Transverse colon (tissue), 4 donors: ENCODE measurements at regions not wholly inside any gene's neighbourhood (a gene's known extent, or its start where the extent isn't known, plus 50 kb on each side); places are given as distances from the start of the nearest gene placed in this dataset.
"Not testable (repeated sequence)": the region's sequence is repeated elsewhere in the genome, so short reads cannot be mapped to it uniquely, and the experiment has no call there.

Source experiments
- DNase-seq: peaks from one replicate; pipeline ENCODE4 v3.0.0-alpha.2; 2019
- H3K27ac ChIP-seq, 4 donors: fragments of 200-600 bp; sonication (generic); 2 replicates each; pipeline ENCODE4 v1.5.1; 2016 to 2018; ENCODE audit warnings: inconsistent platforms in 4 of 4
- H3K27me3 ChIP-seq: fragments of 200-600 bp; sonication (generic); 2 replicates; pipeline ENCODE4 v1.5.1; 2017; ENCODE audit warnings: inconsistent platforms
- H3K36me3 ChIP-seq, 4 donors: fragments of 200-600 bp; sonication (generic); 2 replicates each; pipeline ENCODE4 v1.5.1; 2017 to 2019; ENCODE audit warnings: inconsistent platforms in 4 of 4
- H3K4me1 ChIP-seq, 4 donors: fragments of 200-600 bp; sonication (generic); 2 replicates each; pipeline ENCODE4 v1.5.1; 2017 to 2020; ENCODE audit warnings: inconsistent platforms in 4 of 4
- H3K4me3 ChIP-seq, 4 donors: fragments of 200-600 bp; sonication (generic); 1 replicate in 1 of 4; 2 replicates in 3 of 4; pipeline versions ENCODE4 v1.5.1 to v1.6.1; 2017 to 2019; ENCODE audit warnings: inconsistent platforms in 4 of 4
- H3K9me3 ChIP-seq, 2 donors: fragments of 200-600 bp; sonication (generic); 2 replicates each; pipeline ENCODE4 v1.5.1; 2017 to 2019; ENCODE audit warnings: inconsistent platforms in 2 of 2
- POLR2A ChIP-seq: fragments of 450-650 bp; IDR thresholded peaks from one replicate; pipeline ENCODE4 v1.6.1; 2016; ENCODE audit warnings: antibody characterized with exemption, mild to moderate bottlenecking, moderate library complexity
- POLR2AphosphoS5 ChIP-seq, 3 donors: sonication (generic); formaldehyde crosslinking; IDR thresholded peaks; one replicate each; pipeline ENCODE4 v1.6.1; 2016; ENCODE audit warnings: antibody characterized with exemption in 3 of 3
- WGBS, 2 donors: methylation state at CpG; one replicate each; pipeline ENCODE4 v1.1.5; 2018; ENCODE audit warnings: low coverage in 1 of 2; 5-methylcytosine and 5-hydroxymethylcytosine counted together
- in situ Hi-C, 4 donors: fragments of 200-750 bp; cut with MboI; loops; one replicate each; pipeline versions ENCODE4 v1.15.0 to v1.15.1; 2017; ENCODE audit warnings: low sequenced_read_pairs in 3 of 4, low pct_ligation_motif_present in 1 of 4, low pct_unique_long_range_greater_than_20kb in 1 of 4
- intact Hi-C: fragments of 100-400 bp; cut with DNase I; formaldehyde crosslinking; loops from one replicate; pipeline ENCODE4 v1.15.1; 2023; ENCODE audit warnings: low total_unique reads

DNA sequence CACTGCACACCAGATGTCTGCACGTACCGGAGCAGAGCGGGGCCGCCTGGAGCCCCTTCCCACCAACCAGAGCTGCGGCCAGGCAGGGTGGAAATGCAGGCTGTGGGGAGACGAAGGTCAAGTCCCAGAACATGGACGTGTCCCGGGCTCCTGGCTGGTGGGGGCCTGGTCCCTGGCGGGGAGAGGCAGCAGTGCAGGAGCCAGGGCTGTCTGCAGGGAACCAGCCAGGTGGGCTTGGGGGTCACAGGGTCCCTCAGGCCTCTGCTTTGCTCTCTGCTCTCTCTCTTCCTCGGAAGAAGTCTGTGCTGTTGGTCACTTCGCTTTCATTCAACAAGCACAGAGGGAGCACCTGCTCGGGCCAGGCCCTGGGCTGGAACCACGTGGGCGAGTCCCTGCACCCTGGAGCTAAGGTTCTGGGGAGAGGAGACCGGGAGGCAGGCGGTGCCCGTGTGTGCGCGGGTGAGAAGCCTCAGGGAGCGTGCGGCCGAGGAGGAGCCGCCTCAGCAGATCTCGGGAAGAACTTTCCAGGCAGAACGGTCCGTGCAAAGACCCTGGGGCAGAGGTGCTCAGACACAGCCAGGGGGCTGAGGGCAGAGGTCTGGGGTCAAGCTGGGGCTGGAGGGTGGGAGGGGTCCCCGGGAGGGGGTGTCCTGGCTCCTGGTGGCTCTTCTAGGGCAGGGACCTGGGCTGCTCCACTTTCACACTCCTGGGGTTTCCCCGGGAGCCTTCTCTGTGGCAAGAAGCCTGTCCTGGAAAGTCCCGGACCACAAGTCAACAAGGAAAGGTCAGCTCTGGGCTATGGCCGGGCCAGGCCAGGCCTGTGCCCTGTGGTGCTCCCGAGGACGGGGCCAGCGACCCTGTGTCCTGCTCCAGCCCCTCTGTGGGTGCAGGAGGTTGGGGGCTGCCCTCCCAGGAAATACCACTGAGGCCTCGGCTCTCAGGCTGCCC, 5431.0 kb upstream of the TPTE start:
- in situ Hi-C loops, H3K4me3 ChIP-seq, H3K27me3 ChIP-seq, DNase-seq, H3K36me3 ChIP-seq, intact Hi-C loops, H3K9me3 ChIP-seq, H3K4me1 ChIP-seq: not testable (repeated sequence)
- WGBS, 2 donors, result 81% methylated on average over 11 of the region's 34 CpGs; no CpG with 5 or more reads in 1 of the 2 donors
- H3K27ac ChIP-seq, result peak overlapping the region in 1 of 4 donors; percentile 25

GRCh38 chr21:5091274-5091673, 5430.1 kb upstream of the TPTE start:
- H3K9me3 ChIP-seq, H3K36me3 ChIP-seq, intact Hi-C loops, H3K4me1 ChIP-seq, H3K4me3 ChIP-seq, H3K27ac ChIP-seq, in situ Hi-C loops, H3K27me3 ChIP-seq, DNase-seq: not testable (repeated sequence)
- no CpG with 5 or more reads among the region's 11 CpGs for WGBS, 2 donors

- H3K27ac ChIP-seq, H3K4me3 ChIP-seq, H3K27me3 ChIP-seq, intact Hi-C loops, H3K36me3 ChIP-seq, H3K4me1 ChIP-seq, DNase-seq, in situ Hi-C loops, H3K9me3 ChIP-seq: not testable (repeated sequence)
- 80% methylated on average over 2 of the region's 15 CpGs; no CpG with 5 or more reads in 1 of the 2 donors for WGBS, 2 donors
Observed at GRCh38 chr21:5095628-5096027, 5425.8 kb upstream of the TPTE start.

- H3K36me3 ChIP-seq, H3K4me3 ChIP-seq, H3K4me1 ChIP-seq, intact Hi-C loops, H3K27ac ChIP-seq, H3K9me3 ChIP-seq, H3K27me3 ChIP-seq, in situ Hi-C loops, DNase-seq: not testable (repeated sequence)
- 100% methylated on average over 1 of the region's 25 CpGs; no CpG with 5 or more reads in 1 of the 2 donors for WGBS, 2 donors
Observed at GRCh38 chr21:5098010-5098743, 5423.2 kb upstream of the TPTE start.

DNA sequence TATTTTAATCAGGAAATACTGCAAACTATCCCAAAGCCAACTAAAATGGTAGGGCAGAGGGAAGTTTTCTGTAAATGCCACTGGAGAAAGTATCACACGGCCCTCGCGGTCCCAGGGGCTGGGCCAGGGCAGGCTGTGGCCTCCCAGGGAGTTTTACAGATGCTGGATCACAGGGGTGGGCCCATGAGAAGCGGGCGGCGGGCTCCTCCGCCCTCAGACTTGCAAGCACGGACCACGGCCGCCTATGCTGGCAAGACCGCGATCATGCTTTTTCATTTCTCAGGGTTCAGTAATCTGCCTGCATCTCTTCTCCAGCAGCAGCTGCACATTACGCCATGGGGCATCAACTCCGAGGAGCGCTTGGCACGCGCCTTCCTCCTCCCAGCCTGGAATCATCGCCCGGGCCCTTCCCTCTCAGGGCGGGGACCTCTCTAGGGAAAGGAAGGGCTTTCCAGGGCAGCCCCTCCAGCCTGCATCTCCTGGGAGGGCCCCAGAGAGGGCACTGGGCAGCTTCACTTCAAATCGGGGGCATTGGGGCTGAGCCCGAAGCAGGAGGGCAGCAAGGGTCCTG, 5420.7 kb upstream of the TPTE start:
- WGBS, 2 donors, result no CpG with 5 or more reads among the region's 22 CpGs
- H3K36me3 ChIP-seq, DNase-seq, in situ Hi-C loops, intact Hi-C loops, H3K4me1 ChIP-seq, H3K4me3 ChIP-seq, H3K27ac ChIP-seq, H3K27me3 ChIP-seq, H3K9me3 ChIP-seq: not testable (repeated sequence)

- peak; percentile 74 for DNase-seq
- TF ChIP-seq POLR2A (peak; percentile 60), POLR2AphosphoS5 (IDR thresholded peaks at IDR 0.05) (peak in 2 of 3 donors; percentile 63 to 68)
- H3K27ac ChIP-seq, result peak overlapping the region in 2 of 4 donors; percentile 17 to 31
- H3K36me3 ChIP-seq, H3K4me3 ChIP-seq, H3K27me3 ChIP-seq, intact Hi-C loops, in situ Hi-C loops, H3K4me1 ChIP-seq, H3K9me3 ChIP-seq: not testable (repeated sequence)
- WGBS, 2 donors, result 30% methylated on average over 8 of the region's 14 CpGs; no CpG with 5 or more reads in 1 of the 2 donors
Observed at GRCh38 chr21:5101749-5102148, 5419.6 kb upstream of the TPTE start.

DNA sequence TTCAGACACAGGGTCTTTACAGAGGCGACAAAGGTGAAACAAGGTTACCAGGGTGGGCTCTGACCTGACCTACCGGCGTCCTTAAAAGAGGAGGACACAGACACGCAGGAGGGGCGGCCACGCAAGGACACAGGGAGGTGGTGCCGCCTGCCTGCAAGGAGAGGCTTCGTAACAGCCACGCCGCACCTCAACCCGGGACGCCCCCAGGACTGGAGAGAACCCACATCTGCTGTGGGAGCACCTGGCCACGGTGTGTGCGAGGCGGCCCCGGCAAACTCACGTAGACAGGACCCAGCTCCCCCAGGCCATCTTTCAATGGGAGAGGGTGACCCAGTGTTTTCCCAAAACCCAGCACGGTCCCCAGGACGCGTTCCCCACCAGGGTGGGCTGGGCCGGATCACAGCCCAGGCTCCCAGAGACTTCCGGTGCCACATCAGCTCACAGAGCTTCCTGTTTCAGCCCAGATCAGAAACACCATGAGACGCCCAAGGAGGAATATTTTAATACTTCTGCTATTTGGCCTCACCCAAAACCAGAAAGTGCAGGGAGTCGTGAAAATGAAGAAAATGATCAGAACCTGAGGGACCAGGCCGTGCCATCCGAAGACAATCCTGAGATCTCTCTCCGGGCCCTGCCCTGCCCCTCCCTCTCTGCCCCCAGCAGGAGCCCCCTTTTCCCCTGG, 5417.4 kb upstream of the TPTE start:
- H3K27ac ChIP-seq, result peak overlapping the region in 1 of 4 donors; percentile 48
- H3K36me3 ChIP-seq, in situ Hi-C loops, H3K4me1 ChIP-seq, H3K27me3 ChIP-seq, H3K4me3 ChIP-seq, H3K9me3 ChIP-seq, intact Hi-C loops, DNase-seq: not testable (repeated sequence)
- WGBS, 2 donors, result 61% methylated on average over 6 of the region's 27 CpGs; no CpG with 5 or more reads in 1 of the 2 donors

GRCh38 chr21:5104562-5104928, 5416.8 kb upstream of the TPTE start:
- 50% methylated on average over 6 of the region's 11 CpGs; no CpG with 5 or more reads in 1 of the 2 donors for WGBS, 2 donors
- H3K27me3 ChIP-seq, DNase-seq, in situ Hi-C loops, H3K36me3 ChIP-seq, H3K9me3 ChIP-seq, H3K27ac ChIP-seq, intact Hi-C loops, H3K4me3 ChIP-seq, H3K4me1 ChIP-seq: not testable (repeated sequence)

GRCh38 chr21:5105939-5106708, 5415.3 kb upstream of the TPTE start:
- no CpG with 5 or more reads among the region's 35 CpGs for WGBS, 2 donors
- intact Hi-C loops, H3K9me3 ChIP-seq, H3K4me1 ChIP-seq, DNase-seq, H3K36me3 ChIP-seq, in situ Hi-C loops, H3K4me3 ChIP-seq, H3K27me3 ChIP-seq: not testable (repeated sequence)
- peak overlapping the region in 1 of 4 donors; percentile 48 for H3K27ac ChIP-seq
